ENCODE measurements at regions not wholly inside any gene's neighbourhood (a gene's known extent, or its start where the extent isn't known, plus 50 kb on each side); places are given as distances from the start of the nearest gene placed in this dataset.

DNA sequence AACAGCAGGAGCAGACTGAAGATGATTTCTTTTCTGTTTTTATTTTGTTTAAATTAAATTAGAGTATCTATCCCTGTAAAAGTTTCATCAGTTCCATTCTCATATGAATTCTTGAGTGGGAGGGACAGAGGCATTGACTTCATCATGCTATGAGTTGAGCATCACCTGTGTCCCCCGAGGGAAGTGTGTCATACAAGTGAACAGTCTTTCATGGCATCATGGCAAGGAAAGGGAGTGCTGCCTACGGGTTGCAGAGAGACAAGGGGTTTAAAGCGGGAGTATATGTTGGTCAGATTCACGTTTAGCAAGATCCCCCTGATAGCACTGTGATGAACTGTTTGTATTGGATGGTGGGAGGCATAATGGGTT, 52.7 kb upstream of the HIF1A start (continued):
- TF ChIP-seq, protein P1, sequence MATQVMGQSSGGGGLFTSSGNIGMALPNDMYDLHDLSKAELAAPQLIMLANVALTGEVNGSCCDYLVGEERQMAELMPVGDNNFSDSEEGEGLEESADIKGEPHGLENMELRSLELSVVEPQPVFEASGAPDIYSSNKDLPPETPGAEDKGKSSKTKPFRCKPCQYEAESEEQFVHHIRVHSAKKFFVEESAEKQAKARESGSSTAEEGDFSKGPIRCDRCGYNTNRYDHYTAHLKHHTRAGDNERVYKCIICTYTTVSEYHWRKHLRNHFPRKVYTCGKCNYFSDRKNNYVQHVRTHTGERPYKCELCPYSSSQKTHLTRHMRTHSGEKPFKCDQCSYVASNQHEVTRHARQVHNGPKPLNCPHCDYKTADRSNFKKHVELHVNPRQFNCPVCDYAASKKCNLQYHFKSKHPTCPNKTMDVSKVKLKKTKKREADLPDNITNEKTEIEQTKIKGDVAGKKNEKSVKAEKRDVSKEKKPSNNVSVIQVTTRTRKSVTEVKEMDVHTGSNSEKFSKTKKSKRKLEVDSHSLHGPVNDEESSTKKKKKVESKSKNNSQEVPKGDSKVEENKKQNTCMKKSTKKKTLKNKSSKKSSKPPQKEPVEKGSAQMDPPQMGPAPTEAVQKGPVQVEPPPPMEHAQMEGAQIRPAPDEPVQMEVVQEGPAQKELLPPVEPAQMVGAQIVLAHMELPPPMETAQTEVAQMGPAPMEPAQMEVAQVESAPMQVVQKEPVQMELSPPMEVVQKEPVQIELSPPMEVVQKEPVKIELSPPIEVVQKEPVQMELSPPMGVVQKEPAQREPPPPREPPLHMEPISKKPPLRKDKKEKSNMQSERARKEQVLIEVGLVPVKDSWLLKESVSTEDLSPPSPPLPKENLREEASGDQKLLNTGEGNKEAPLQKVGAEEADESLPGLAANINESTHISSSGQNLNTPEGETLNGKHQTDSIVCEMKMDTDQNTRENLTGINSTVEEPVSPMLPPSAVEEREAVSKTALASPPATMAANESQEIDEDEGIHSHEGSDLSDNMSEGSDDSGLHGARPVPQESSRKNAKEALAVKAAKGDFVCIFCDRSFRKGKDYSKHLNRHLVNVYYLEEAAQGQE (IDR thresholded peaks at IDR 0.05; ENCODE audit: unreplicated experiment), result no peak
- TF ChIP-seq STAT1 (IDR thresholded peaks at IDR 0.05; ENCODE audit: unreplicated experiment) (no peak), EZH2 (IDR thresholded peaks at IDR 0.05; ENCODE audit: low read depth, unreplicated experiment) (no peak), ZNF331 (CRISPR knock-in tag; IDR thresholded peaks at IDR 0.05; ENCODE audit: low read depth) (no peak), CREB1 (CRISPR knock-in tag; IDR thresholded peaks at IDR 0.05; ENCODE audit: low read depth) (no peak), NANOG (IDR thresholded peaks at IDR 0.05; ENCODE audit: borderline replicate concordance) (no peak), POLR2AphosphoS5 (IDR thresholded peaks at IDR 0.05; ENCODE audit: low read depth) (no peak), EZH2phosphoT487 (IDR thresholded peaks at IDR 0.05; ENCODE audit: unreplicated experiment) (no peak), JUNB (IDR thresholded peaks at IDR 0.05; ENCODE audit: unreplicated experiment) (no peak)
- TF ChIP-seq, protein P2, sequence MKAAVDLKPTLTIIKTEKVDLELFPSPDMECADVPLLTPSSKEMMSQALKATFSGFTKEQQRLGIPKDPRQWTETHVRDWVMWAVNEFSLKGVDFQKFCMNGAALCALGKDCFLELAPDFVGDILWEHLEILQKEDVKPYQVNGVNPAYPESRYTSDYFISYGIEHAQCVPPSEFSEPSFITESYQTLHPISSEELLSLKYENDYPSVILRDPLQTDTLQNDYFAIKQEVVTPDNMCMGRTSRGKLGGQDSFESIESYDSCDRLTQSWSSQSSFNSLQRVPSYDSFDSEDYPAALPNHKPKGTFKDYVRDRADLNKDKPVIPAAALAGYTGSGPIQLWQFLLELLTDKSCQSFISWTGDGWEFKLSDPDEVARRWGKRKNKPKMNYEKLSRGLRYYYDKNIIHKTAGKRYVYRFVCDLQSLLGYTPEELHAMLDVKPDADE (IDR thresholded peaks at IDR 0.05), result no peak

DNA sequence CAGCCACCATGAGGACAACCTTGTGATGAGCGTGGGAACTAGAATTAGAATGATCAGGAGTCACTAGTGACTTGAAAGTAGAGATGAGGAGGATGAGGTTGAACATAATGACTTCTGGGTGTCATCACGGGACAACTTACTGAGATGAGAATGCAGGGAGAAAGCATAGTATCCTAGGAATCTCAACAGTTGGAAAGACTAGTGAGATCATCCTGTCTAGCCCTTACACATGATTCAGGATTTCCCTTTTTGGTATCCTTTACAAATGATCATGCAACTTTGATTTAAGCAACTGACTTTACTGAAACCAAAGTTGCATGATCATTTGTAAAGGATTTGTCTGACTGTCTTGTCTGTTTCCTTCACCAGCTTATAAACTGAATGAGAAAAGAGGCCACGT, 51.8 kb upstream of the HIF1A start:
- ATAC-seq, result no peak
- TF ChIP-seq ZNF331 (CRISPR knock-in tag; IDR thresholded peaks at IDR 0.05; ENCODE audit: low read depth) (no peak), ZNF114 (CRISPR knock-in tag; IDR thresholded peaks at IDR 0.05) (no peak), CREB1 (CRISPR knock-in tag; IDR thresholded peaks at IDR 0.05; ENCODE audit: low read depth) (no peak), JUNB (IDR thresholded peaks at IDR 0.05; ENCODE audit: unreplicated experiment) (no peak), NANOG (IDR thresholded peaks at IDR 0.05; ENCODE audit: borderline replicate concordance) (no peak), POLR2AphosphoS5 (IDR thresholded peaks at IDR 0.05; ENCODE audit: low read depth) (no peak)
- TF ChIP-seq, protein P1 (IDR thresholded peaks at IDR 0.05; ENCODE audit: unreplicated experiment), result no peak
- TF ChIP-seq, protein P2 (IDR thresholded peaks at IDR 0.05), result no peak
- H3K79me2 ChIP-seq (replicated peaks; ENCODE audit: insufficient read depth), result no peaks in the 10 kb centered on the region
- Mint-ChIP-seq H3K27ac (no peak overlapping the region), H3K27me3 (ENCODE audit: insufficient read depth, low read depth, poor library complexity) (no peaks in the 10 kb centered on the region), H3K36me3 (ENCODE audit: low read depth) (no peaks in the 10 kb centered on the region), H3K4me3 (no peak overlapping the region), H3K4me1 (peaks cover 3% of the 10 kb centered on the region; the same call in 2 of the 3 replicates), H3K9me3 (no peaks in the 10 kb centered on the region)
- H3K27ac ChIP-seq (ENCODE audit: low read depth), result no peak overlapping the region
- no peaks in the 10 kb centered on the region for H4K20me1 ChIP-seq (replicated peaks; ENCODE audit: insufficient read depth)
- H3K27me3 ChIP-seq (ENCODE audit: insufficient read depth), result no peaks in the 10 kb centered on the region
- H3K4me3 ChIP-seq, result no peak overlapping the region
- H3K36me3 ChIP-seq (ENCODE audit: insufficient read depth), result no peaks in the 10 kb centered on the region
- no peak for DNase-seq (ENCODE audit: low spot score)
- H3K4me2 ChIP-seq, result no peak overlapping the region
- H2AFZ ChIP-seq, result no peak overlapping the region
- H3F3A ChIP-seq (replicated peaks; ENCODE audit: low read depth), result no peaks in the 10 kb centered on the region
- H3K9me2 ChIP-seq (ENCODE audit: insufficient read depth), result no peaks in the 10 kb centered on the region
- no peaks in the 10 kb centered on the region for H3K4me1 ChIP-seq (ENCODE audit: insufficient read depth)
